H1 (cell line): ENCODE measurements at regions not wholly inside any gene's neighbourhood (a gene's known extent, or its start where the extent isn't known, plus 50 kb on each side); places are given as distances from the start of the nearest gene placed in this dataset.

Experiments
- CHD2 ChIP-seq: IDR thresholded peaks from 2 replicates; pipeline ENCODE4 v1.6.1; 2012; ENCODE audit warnings: low read length, improper control_type of control experiment
- CHD7 ChIP-seq: fragments of 300-600 bp; sonication (generic); IDR thresholded peaks from 2 replicates; pipeline ENCODE4 v1.7.1; 2012; ENCODE audit warnings: low read length, moderate library complexity, mild to moderate bottlenecking, inconsistent platforms; ENCODE audit not compliant: insufficient replicate concordance
- HDAC6 ChIP-seq: IDR thresholded peaks from one replicate; pipeline ENCODE4 v1.7.1; 2012; ENCODE audit warnings: low read depth, mild to moderate bottlenecking, inconsistent platforms, low read length, moderate library complexity
- JUND ChIP-seq: IDR thresholded peaks from 2 replicates; pipeline ENCODE4 v1.6.1; 2011; ENCODE audit warnings: mild to moderate bottlenecking, improper control_type of control experiment, low read length
- MAX ChIP-seq: IDR thresholded peaks from 2 replicates; pipeline ENCODE4 v1.6.1; 2012; ENCODE audit warnings: inconsistent platforms
- POLR2A ChIP-seq, 2 experiments: IDR thresholded peaks; 1 replicate in 1 of 2; 2 replicates in 1 of 2; pipeline ENCODE4 v1.6.1; 2011; ENCODE audit warnings: low read depth in 2 of 2, low read length in 2 of 2, mild to moderate bottlenecking in 2 of 2; ENCODE audit errors: control extremely low read depth in 1 of 2
- POLR2AphosphoS5 ChIP-seq: IDR thresholded peaks from 2 replicates; pipeline ENCODE4 v1.6.1; 2011; ENCODE audit warnings: low read depth, low read length
- RFX5 ChIP-seq: IDR thresholded peaks from 2 replicates; pipeline ENCODE4 v1.6.1; 2011; ENCODE audit warnings: low read depth, low read length, improper control_type of control experiment, borderline replicate concordance
- TAF1 ChIP-seq: IDR thresholded peaks from 2 replicates; pipeline ENCODE4 v1.6.1; 2011; ENCODE audit warnings: mild to moderate bottlenecking, low read depth, low read length
- TAF7 ChIP-seq: optimal IDR thresholded peaks from 2 replicates; pipeline ENCODE3; 2011; ENCODE audit warnings: low read depth, mild to moderate bottlenecking, inconsistent platforms, low read length, moderate library complexity, borderline replicate concordance
- ZNF274 ChIP-seq: IDR thresholded peaks from 2 replicates; pipeline ENCODE4 v1.7.0; 2012; ENCODE audit warnings: low read length, borderline replicate concordance; ENCODE audit errors: extremely low read depth
- TF ChIP-seq, protein P1 (sequence below), 3 experiments: IDR thresholded peaks; 1 replicate in 2 of 3; 2 replicates in 1 of 3; pipeline versions ENCODE4 v1.5.1 to v1.6.1; 2011; ENCODE audit warnings: low read length in 3 of 3, mild to moderate bottlenecking in 3 of 3, inconsistent platforms in 2 of 3, low read depth in 1 of 3, moderate library complexity in 1 of 3; ENCODE audit not compliant: insufficient read depth in 1 of 3; ENCODE audit errors: control extremely low read depth in 1 of 3

DNA sequence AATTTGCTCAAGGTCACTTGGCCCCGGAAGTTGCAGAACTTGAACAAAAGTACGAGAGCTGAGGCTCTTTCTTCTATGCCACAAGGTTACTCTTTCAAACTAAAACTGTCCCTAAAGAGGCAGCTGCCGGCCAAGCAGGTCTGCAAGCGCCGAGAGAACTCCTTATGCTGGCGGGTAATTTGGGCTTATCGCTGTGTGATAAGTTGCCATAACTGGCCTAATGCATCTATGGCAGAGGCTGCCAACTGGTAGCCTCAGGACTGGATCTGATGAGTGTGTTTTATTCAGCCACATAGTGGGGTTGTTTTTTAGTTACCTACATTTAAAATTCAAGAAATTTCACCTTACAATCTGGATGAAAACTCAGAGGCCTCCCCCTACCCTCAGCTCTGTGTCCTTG, 68.1 kb upstream of the SPOCK1 start:
- TF ChIP-seq POLR2A (IDR thresholded peaks at IDR 0.05; ENCODE audit: control extremely low read depth in 1 of 2, low read depth in 2 of 2, low read length in 2 of 2) = no peak
- TF ChIP-seq, protein P1, sequence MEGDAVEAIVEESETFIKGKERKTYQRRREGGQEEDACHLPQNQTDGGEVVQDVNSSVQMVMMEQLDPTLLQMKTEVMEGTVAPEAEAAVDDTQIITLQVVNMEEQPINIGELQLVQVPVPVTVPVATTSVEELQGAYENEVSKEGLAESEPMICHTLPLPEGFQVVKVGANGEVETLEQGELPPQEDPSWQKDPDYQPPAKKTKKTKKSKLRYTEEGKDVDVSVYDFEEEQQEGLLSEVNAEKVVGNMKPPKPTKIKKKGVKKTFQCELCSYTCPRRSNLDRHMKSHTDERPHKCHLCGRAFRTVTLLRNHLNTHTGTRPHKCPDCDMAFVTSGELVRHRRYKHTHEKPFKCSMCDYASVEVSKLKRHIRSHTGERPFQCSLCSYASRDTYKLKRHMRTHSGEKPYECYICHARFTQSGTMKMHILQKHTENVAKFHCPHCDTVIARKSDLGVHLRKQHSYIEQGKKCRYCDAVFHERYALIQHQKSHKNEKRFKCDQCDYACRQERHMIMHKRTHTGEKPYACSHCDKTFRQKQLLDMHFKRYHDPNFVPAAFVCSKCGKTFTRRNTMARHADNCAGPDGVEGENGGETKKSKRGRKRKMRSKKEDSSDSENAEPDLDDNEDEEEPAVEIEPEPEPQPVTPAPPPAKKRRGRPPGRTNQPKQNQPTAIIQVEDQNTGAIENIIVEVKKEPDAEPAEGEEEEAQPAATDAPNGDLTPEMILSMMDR (IDR thresholded peaks at IDR 0.05; ENCODE audit: control extremely low read depth in 1 of 3, insufficient read depth in 1 of 3, low read depth in 1 of 3, low read length in 3 of 3) = no peak
- TF ChIP-seq JUND = no peak
- no peak for TF ChIP-seq HDAC6
- TF ChIP-seq CHD7 = no peak
- no peak for TF ChIP-seq MAX
- no peak for TF ChIP-seq POLR2AphosphoS5
- TF ChIP-seq ZNF274 = no peak
- TF ChIP-seq CHD2 = no peak
- no peak for TF ChIP-seq RFX5
- TF ChIP-seq TAF1 = no peak
- no peak for TF ChIP-seq TAF7
